Ishikawa (cell line): ENCODE measurements at regions not wholly inside any gene's neighbourhood (a gene's known extent, or its start where the extent isn't known, plus 50 kb on each side); places are given as distances from the start of the nearest gene placed in this dataset.

Experiments
- CEBPB ChIP-seq: IDR thresholded peaks from 2 replicates; pipeline ENCODE4 v1.6.1; 2012
- CREB1 ChIP-seq: IDR thresholded peaks from 2 replicates; pipeline ENCODE4 v1.6.1; 2012; ENCODE audit warnings: low read depth
- EGR1 ChIP-seq: IDR thresholded peaks from 2 replicates; pipeline ENCODE4 v1.6.1; 2012
- EP300 ChIP-seq: IDR thresholded peaks from 2 replicates; pipeline ENCODE4 v1.6.1; 2012; ENCODE audit warnings: borderline replicate concordance
- FOXM1 ChIP-seq: IDR thresholded peaks from 2 replicates; pipeline ENCODE4 v1.6.1; 2012; ENCODE audit warnings: low read depth, borderline replicate concordance
- MAX ChIP-seq: IDR thresholded peaks from 2 replicates; pipeline ENCODE4 v1.6.1; 2012
- NFIC ChIP-seq: IDR thresholded peaks from 2 replicates; pipeline ENCODE4 v1.6.1; 2012
- RAD21 ChIP-seq: IDR thresholded peaks from 2 replicates; pipeline ENCODE4 v1.6.1; 2012; ENCODE audit warnings: low read depth
- REST ChIP-seq: IDR thresholded peaks from 2 replicates; pipeline ENCODE4 v1.6.1; 2012; ENCODE audit warnings: low read depth, mild to moderate bottlenecking
- TAF1 ChIP-seq: IDR thresholded peaks from 2 replicates; pipeline ENCODE4 v1.6.1; 2012; ENCODE audit warnings: low read depth, mild to moderate bottlenecking
- TCF12 ChIP-seq: IDR thresholded peaks from 2 replicates; pipeline ENCODE4 v1.6.1; 2012; ENCODE audit warnings: low read depth
- TEAD4 ChIP-seq: IDR thresholded peaks from 2 replicates; pipeline ENCODE4 v1.6.1; 2012
- USF1 ChIP-seq: IDR thresholded peaks from 2 replicates; pipeline ENCODE4 v1.6.1; 2012
- YY1 ChIP-seq: IDR thresholded peaks from 2 replicates; pipeline ENCODE4 v1.6.1; 2012; ENCODE audit warnings: low read depth
- ZBTB7A ChIP-seq: IDR thresholded peaks from 2 replicates; pipeline ENCODE4 v1.6.1; 2012; ENCODE audit warnings: low read depth

- TF ChIP-seq TEAD4 (no peak), EP300 (no peak), USF1 (no peak), RAD21 (no peak), TAF1 (no peak), NFIC (no peak), FOXM1 (no peak)
Measured at GRCh38 chr1:103247517-103247916, 139.2 kb upstream of the COL11A1 start.

- TF ChIP-seq RAD21 (no peak), FOXM1 (no peak), EP300 (no peak), YY1 (no peak), CEBPB (no peak), NFIC (no peak), REST (no peak), TCF12 (no peak), TEAD4 (no peak)
Measured at GRCh38 chr1:103243481-103243880, 135.2 kb upstream of the COL11A1 start.

GRCh38 chr1:103239034-103239433 is 130.7 kb upstream of the COL11A1 start:
- TF ChIP-seq CREB1 (no peak), RAD21 (no peak), YY1 (no peak), TEAD4 (no peak), REST (no peak), EGR1 (no peak), USF1 (no peak)

- no peak for TF ChIP-seq EGR1
- TF ChIP-seq ZBTB7A, result no peak
- TF ChIP-seq YY1, result no peak
- TF ChIP-seq EP300, result no peak
Measured at GRCh38 chr1:103230061-103230460, 121.7 kb upstream of the COL11A1 start.

- TF ChIP-seq CEBPB (no peak), NFIC (peak; percentile 48)
Measured at GRCh38 chr1:103220631-103221041, 112.3 kb upstream of the COL11A1 start.

GRCh38 chr1:103218821-103219220 is 110.5 kb upstream of the COL11A1 start:
- TF ChIP-seq NFIC (no peak), TCF12 (no peak), FOXM1 (no peak), TEAD4 (no peak), USF1 (no peak), EGR1 (no peak), CREB1 (no peak), EP300 (no peak), TAF1 (no peak), YY1 (no peak), ZBTB7A (no peak), RAD21 (no peak), MAX (no peak), CEBPB (no peak), REST (no peak)
